T-helper 9 cell (primary cell): ENCODE measurements at regions not wholly inside any gene's neighbourhood (a gene's known extent, or its start where the extent isn't known, plus 50 kb on each side); places are given as distances from the start of the nearest gene placed in this dataset.

ENCODE experiments used
- DNase-seq: peaks from one replicate; pipeline ENCODE4 v3.0.0-alpha.2; 2020

DNA sequence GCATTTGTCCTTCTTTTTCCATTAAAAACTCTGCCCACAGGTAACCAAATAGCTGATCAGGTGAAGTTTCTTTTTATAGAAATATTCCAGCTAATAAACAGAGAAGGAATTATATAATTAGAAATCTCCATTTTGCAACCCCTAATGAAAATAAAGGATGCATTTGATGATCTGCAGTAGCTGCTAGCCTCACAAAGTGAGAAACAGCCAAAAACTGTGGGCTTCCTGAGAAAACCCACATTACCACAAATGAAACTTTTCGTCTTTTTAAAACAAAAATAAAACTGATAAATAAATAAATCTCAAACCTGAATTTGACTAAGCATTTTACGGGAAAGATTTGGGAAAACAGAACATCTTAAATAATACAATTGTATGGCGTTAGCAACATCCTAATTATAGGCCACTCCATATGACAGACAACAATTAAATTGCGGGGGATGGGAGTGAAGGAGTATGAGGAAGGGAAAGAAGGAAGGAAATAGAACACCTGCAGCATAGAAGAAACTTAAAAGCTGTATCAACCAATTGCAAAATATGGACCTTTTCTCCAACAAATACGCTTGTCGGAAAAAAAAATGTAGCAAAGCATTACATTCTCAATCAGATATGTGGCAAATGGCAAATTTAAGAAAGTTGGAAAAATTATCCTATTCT, 283.0 kb upstream of the ITGA1 start:
- no peak for DNase-seq

DNA sequence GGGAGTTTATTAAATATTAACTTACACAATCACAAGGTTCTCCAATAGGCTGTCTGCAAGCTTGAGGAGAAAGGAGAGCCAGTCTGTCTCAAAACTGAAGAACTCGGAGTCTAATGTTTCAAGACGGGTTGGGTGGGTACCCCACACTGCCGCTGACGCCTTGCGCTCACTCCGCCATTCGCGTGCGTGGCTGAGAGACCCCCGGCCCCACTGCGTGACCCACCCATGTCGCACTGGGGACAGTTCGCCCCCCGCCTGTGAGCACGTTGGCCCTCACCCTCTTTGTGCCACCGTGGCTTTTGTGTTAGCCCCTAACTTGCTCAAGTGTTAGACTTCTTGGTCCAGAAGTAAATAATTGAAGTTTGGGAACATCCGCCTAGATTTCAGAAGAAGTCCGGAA, 270.0 kb upstream of the ITGA1 start:
- DNase-seq = no peak

DNA sequence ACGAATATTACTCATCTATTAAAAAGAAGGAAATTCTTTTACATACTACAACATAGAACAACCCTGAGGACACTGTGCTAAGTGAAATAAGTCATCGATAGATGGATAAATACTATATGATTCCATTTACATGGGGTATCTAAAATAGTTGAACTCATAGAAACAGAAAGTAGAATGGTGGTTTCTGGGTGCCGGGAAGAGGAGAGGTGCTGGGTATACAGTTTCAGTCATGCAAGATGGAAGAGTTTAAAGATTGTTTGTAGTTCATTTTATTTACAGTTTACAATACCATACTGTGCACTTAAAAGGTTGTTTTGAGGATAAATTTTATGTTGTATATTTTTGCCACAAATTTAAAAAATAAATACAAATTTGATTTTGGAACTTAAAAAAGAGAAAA, 267.5 kb upstream of the ITGA1 start:
- DNase-seq = no peak

DNA sequence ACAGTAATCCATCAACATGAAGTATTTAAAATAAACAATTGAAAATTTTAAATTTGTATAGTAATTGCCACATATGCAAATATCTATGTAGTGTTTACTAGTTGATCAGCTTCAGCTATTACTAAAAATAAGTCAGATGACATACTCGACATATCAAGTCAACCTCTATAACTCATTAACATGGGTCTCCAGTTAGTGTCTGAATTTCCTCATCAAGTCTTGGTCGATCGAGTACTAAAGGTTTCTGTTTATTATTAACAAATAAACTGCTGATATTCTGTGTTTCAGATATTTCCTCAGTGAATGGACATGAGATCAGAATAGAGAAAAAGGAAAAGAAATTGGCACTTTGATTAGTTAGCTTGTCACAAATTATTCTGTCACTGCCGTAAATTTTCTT, 266.5 kb upstream of the ITGA1 start:
- no peak for DNase-seq

DNA sequence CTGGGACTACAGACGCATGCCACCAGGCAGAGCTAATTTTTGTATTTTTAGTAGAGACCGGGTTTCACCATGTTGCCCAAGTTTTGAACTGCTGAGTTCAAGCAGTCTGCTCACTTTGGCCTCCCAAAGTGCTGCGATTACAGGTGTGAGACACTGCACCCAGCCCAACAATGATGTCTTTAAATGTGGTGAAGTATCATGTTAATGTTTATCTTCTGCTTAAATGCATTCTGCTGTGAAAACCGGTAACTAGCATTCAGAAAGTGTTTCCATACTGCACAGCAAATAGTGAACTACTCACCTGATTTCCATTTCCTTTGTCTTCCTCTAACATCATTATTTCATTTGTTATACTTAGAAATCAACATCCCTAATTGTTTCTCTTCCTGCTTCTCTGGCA, 264.0 kb upstream of the ITGA1 start:
- no peak for DNase-seq

DNA sequence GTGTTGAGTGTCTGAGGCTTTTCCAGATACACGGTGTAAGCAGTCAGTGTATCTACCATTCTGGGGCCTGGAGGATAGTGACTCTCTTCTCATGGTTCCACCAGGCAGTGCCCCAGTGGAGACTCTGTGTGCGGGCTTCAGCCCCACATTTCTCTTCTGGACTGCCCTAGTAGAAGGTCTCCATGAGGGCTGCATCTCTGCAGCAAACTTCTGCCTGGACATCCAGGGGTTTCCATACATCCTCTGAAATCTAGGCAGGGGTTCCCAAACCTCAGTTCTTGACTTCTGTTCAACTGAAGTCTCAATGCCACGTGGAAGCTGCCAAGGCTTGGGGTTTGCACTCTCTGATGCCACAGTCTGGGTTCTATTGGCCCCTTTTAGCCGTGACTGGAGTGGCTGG, 256.6 kb upstream of the ITGA1 start:
- DNase-seq = no peak

DNA sequence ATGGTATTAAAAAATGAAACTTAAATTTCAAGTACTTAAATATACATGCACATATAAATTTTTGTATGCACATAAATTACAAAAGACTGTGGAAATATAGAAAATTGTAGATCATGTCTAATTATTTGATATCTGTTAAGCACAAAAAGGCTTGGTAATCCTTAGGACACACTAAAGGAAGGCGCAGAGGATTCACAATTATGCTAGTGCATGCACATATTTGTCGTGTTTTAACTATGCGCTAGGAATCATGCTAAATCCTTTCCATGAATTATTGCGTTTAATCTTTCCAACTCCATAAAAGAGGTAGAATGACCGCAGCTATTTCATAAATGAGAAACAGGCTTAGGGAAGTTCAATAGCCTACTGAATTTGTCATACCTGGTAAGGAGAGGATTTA, 244.1 kb upstream of the ITGA1 start:
- DNase-seq = no peak

DNA sequence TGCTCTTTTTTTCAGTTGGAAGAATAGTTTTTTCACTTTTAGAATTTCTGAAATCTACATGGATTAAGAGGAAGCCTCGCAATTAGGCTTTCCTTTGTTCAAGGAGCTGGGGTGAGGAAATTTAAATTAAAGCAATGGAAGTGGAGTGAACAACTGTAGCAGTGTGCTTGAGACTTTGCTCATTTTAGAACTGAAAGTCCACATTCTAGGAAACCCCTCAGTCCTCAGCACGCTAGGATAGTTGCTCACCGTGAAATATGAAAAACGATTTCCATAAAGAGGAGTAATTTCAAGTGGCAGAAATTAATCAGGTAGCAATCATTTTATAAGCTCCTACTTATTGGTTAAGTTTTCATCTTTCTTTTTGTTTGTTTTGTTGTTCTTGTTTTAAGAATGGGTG, 243.0 kb upstream of the ITGA1 start:
- no peak for DNase-seq

DNA sequence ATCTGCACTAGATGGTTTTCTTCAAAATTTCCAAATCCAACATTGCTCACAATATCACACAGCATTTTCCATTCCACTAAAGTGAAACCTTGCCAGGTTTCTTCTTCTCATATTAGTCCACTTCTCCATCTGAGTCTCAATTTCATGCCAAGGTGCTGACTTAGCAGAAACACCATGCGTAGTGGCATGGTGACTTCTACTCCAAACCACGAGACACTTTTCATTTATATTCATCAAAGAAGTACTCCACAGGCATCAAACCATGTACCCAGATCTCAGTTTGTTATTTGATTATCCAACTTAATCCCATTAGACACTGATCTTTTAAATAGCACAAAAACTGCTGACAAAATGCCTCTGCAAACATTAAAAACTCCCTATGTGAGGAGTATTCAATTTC, 233.4 kb upstream of the ITGA1 start:
- DNase-seq = no peak

DNA sequence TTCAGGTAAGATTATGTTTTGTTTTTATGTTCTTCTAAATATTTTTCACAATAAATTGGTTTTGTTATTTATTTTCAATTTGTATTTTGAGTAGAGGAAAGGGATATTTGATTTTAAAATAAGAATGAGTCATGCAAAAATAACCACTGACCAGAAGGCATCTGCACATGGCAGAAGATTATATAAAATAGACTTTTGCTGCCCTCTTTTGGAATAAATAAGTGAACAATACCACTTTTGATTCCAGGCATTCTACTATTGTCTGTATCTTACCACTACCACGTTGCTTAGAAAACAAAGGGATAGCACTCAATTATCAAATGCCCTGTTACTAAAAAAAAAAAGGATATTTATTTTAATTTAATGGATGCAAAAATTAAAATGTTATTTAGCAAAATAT, 227.3 kb upstream of the ITGA1 start:
- no peak for DNase-seq

DNA sequence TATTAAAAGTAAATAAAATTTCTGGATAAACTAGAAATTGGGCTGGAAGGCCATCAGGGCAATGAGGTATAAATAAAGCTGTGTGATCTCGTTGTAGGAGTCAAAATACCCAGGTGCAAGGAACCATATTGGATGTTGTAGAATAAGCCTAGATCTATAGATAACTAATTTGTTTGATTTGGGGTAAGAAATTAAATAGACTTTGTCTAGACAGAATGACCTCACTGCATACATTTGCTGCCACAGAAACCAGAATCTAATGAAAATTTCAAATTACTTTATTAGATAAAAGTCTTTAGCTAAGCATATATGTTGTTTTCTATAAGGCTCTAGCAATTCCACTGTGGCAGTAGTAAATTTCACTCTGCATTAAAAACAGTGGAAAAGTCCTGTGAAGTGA, 225.2 kb upstream of the ITGA1 start:
- no peak for DNase-seq

DNA sequence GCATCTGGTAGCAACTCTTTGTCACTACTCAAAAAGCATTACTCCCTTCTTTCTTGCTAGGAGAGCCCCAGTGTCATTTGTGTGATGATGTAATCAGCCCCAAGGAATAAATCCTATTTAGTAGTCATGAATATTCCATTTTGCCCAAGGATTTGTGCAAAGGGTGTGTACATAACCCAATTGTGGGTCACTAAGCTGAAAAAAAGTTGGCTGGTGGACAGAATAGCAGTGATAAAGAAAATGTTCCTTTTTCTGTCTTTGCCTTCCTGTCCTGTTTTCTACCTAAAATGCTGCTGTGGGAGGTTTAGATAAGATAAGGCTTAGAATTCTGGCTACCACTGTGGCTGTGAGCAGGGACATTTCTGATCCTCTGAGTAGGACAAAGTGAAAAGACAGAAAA, 223.1 kb upstream of the ITGA1 start:
- no peak for DNase-seq

DNA sequence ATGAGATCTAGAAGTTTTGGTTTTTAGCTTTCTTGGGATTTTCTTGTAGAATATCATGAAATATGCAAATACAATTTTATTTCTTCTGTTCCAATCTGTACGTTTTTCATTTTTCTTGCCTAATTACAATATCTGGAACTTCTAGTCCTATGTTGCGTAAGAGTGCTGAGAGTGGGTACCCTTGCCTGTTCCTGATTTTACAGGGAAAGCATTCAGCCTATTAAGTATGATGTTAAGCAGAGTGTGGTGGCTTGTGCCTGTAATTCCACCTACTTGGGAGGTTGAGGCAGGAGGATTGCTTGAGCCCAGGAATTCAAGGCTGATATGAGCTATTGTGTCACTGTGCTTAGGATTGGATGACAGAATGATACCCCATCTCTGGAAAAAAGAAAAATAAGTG, 210.2 kb upstream of the ITGA1 start:
- DNase-seq = no peak

DNA sequence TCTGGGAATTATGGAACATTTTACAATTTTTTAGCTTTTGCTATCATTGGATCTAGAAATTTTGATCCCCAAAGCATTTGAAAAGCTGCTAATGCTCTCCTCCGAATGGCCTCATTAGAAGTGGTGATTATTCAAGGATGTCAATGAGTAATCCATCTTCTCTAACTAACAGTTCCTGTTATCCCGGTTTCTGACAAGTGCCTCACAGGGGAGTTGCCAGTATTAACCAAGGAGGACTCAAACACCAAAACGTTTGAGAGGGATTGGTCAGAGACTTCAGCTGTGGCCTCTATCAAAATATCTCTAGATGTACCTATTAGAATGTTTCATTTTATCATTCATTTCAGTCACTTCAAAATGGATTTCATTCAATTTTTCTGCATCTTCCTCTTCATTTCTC, 208.3 kb upstream of the ITGA1 start:
- DNase-seq = no peak

DNA sequence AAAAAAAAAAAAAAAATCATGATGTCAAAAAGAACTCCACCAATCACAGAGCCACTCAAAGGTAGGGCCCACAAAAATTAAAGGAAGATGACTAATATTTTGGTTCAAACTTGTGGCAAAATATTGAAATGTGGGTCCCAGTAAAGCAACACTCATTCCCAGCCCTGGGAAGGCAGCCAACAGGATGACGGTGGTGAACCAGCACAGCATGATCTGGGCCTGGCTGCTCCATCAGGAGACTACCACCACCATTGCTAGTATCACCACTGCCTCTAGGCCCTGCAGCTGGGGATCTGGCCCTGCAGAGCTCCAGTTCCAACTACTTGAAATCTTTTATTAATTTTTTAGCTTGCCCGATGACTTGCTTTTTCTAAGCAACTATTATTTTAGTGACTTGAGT, 206.8 kb upstream of the ITGA1 start:
- DNase-seq = no peak

DNA sequence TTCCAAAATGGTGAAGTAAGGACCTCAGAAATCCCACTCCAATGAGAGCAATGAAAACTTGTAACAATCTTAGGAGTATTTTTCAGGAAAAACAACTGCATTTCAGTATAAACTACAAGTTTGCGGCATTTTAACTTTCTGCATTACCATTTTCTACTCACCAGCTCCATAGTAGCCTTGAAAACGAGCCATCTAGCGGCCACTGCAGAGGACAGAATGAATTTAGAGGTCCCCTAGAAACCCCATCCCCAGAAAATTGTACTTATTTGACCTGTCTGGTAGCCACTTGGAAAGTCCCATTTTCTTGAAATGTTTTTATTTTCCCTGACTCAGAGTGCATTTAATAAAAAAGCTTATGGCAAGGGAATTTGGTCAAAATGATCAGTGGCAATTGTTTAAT, 205.4 kb upstream of the ITGA1 start:
- no peak for DNase-seq

DNA sequence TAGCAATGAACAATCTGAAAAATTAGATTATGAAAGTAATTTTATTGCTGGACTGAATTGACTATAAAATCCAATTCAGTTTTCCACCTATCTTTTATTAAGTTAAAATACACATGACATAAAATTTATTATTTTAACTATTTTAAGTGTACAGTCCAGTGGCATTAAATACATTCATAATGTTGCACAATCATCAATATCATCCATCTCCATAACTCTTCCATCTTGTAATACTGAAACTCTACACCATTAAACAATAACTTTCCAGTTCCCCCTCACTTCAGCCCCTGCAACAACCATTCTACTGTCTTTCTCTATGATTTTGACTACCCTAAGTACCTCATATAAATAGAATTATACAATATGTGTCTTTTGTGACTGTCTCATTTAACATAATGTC, 200.6 kb upstream of the ITGA1 start:
- no peak for DNase-seq

DNA sequence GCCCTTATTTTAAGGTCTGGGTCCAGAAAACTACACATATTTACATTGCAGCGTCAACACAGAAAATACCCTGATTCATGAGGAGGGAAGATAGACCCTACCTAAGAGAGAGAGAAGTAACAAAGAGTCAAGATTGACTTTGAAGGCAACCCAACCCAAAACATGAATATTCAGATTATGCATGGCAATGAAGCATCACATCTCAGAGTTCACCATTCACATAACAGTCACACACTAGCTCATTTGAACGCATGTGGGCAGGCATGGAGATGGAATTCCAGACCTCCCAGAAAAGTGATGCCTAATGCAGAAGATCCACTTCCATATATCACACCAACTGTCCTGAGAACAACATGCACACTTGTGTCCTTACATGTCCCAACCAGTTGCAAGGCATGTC, 190.1 kb upstream of the ITGA1 start:
- DNase-seq = no peak

DNA sequence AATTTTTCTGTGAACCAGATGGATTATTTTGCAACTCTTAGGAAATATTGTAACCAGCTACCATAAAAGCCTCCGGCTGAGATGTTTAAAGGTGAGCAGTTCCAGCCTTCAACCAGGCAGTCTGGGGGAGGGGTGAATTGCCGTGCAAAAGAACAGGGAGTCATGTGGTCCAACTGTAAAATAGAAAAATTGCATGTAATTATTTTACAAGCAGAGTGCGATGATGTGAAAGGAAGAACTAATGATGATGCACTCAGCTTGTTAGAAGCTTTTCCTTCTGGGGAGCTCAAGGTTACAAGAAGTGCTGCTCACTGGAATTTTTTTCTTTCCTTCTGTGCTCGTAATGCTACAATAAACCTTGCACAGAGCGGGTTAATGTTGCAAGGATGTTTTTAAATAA, 188.7 kb upstream of the ITGA1 start:
- no peak for DNase-seq

DNA sequence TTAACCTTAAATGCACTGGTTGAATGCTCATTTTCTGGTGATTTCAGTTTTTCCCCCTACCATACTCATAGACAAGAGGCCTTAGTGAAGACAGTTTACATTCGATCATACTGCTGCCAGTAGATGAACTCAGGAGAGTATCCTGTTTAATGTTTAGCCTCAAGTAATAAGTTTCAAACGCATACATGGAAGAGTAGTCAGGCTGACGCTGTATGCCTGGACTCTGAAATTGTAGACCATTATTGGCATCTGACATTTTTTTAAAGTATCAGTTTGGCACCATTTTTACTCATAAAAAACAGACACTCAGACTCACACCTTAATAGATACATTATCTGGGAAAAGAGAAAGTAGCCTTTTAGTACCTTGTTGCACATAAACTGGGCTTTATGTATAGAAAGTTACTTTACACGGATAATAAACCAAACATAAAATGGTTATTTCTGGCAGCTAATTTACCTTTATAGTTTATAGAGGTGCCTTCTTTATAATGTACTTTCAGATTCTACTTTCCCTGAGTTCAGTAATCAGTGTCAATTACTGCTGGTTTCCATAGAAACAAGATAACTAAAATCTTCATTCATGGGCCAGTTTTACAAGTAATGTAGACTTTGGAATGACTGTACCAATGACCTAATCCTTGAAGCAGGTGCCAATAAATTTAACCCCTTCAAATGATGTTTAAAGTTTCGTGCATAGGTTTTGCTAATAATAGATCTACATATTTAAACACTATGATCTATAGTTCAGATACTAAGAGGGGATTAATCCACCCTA, 183.8 kb upstream of the ITGA1 start:
- no peak for DNase-seq

DNA sequence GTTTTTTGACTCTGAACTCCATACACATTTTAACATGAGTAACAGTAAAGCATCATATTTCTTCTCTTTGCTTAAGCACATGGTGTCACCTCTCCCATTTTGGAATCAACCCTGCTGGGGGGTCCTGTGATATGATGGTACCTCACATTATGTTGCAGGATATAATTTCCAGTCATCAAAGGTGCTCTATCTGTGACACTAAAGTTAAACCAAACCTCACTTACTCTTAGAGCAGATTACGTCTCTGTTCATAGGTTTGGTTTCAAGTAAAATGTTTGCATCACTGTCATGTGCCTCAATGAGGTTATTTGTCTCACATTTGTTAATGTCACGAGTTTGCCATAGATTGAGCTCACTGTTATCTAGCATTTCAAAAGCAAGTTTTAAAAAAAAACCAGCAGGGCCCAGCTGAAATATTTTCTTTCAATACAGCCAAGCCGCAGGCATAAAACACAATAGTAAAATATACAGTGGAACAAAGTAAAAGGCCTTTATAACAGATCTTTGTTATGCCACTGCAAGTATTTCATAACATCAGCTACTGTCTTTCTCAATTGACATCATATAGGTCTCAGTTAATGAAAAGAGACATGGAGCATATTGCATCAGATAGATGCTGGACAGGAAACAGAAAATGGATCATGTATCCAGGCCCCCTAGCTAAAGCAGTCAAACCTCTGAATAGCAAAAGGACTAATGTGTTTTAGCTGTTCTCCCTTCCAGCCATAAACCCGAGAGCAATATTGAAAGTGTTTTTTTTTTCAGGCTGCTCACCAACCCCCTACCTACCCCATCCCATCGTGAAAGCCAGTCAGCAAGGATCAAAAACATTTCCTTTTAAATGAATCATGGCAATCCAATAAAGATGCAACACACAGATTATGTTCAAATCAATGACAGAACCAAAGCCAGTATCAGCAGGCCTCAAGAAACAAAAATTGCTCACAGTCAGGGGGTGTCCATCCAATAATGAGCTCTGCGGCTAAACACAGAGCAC, 182.1 kb upstream of the ITGA1 start:
- DNase-seq = no peak

DNA sequence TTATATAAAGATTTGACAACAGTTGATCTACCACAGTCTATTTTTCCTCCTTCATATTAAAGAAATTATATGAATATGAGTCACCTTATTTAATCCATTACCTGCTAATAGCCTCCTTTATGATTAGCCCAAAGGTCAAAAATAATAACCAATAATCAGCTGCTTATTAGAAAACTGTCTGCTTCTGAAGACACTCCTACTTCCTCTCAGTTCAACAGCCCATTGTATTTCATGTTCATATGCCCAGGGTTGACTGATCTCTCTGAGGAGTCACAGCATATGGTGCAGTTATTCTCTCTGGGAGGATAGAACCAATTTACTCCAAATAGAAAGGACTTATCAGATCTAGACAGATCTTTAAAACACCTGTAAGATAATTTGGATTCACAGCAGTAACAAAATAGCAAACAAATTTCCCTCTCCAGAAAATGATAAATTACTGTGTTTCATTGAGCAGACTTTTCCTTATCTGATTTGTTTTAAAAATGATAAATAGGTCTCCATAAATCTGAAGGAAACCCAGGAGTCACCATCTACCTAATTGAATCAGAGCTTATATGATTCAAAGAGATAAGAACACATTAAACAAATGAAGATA, 180.4 kb upstream of the ITGA1 start:
- DNase-seq = no peak

DNA sequence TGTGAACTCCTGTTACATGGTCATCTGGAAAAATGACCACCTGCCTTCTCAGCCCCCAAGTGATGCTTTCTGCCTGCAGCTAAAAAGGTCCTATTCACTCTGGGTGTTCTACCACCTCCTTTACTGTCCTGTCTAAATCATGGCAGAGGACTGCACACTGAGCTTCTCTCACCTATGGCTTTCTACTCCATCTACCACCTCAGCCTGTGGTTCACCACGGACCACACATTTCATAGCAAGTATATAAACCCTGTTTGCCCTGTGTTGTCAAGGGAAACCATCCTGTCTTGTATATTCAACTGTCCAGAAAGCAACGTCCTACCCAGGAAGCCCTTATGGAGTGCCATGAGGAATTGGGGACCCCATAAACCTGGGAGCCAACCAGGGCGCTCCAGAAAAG, 167.4 kb upstream of the ITGA1 start:
- no peak for DNase-seq
